Ovary (tissue), 7 donors: ENCODE measurements at regions not wholly inside any gene's neighbourhood (a gene's known extent, or its start where the extent isn't known, plus 50 kb on each side); places are given as distances from the start of the nearest gene placed in this dataset.

Experiments used
- DNase-seq, 5 donors: peaks; one replicate each; pipeline ENCODE4 v3.0.0-alpha.2; 2019 to 2020
- H3K27ac ChIP-seq, 2 donors: fragments of 200-600 bp; one replicate each; pipeline versions ENCODE4 v1.5.1 to v1.8.0; 2019 to 2022
- H3K27me3 ChIP-seq: fragments of 200-600 bp; one replicate; pipeline ENCODE4 v1.8.0; 2022
- H3K36me3 ChIP-seq: fragments of 200-600 bp; sonication (generic); one replicate; pipeline ENCODE4 v1.5.1; 2019
- H3K4me1 ChIP-seq: one replicate; pipeline ENCODE4 v1.8.1; 2013; ENCODE audit warnings: mild to moderate bottlenecking, moderate library complexity; ENCODE audit not compliant: insufficient read depth
- H3K4me3 ChIP-seq: fragments of 200-600 bp; sonication (generic); one replicate; pipeline ENCODE4 v1.5.1; 2017
- H3K9me3 ChIP-seq, 2 donors: fragments of 200-600 bp in 1 of 2; sonication (generic) in 1 of 2; one replicate each; pipeline versions ENCODE4 v1.5.1 to v1.8.1; 2013 to 2019; ENCODE audit warnings: mild to moderate bottlenecking in 1 of 2, moderate library complexity in 1 of 2
- EP300 ChIP-seq: sonication (generic); formaldehyde crosslinking; IDR thresholded peaks from one replicate; pipeline ENCODE4 v1.6.1; 2017; ENCODE audit warnings: antibody characterized with exemption
- POLR2A ChIP-seq: fragments of 450-650 bp; IDR thresholded peaks from one replicate; pipeline ENCODE4 v1.6.1; 2017; ENCODE audit warnings: antibody characterized with exemption, mild to moderate bottlenecking, moderate library complexity
- WGBS, 3 donors: extraction: QIAGEN DNeasy Blood & Tissue Kit in 1 of 3; methylation state at CpG; one replicate each; pipeline versions ENCODE4 v1.1.5 to v1.1.7; 2013 to 2017; 5-methylcytosine and 5-hydroxymethylcytosine counted together
- intact Hi-C, 4 donors: fragments of 100-400 bp; cut with DNase I; formaldehyde crosslinking; loops; one replicate each; pipeline versions ENCODE4 v1.11.0 to v1.15.1; 2022 to 2023
- TF ChIP-seq, protein P1 (sequence below), 3 donors: fragments of 450-650 bp in 2 of 3; fragments of 200-600 bp in 1 of 3; IDR thresholded peaks; one replicate each; pipeline versions ENCODE4 v1.5.1 to v1.8.0; 2016 to 2022; ENCODE audit warnings: antibody characterized with exemption in 3 of 3, mild to moderate bottlenecking in 1 of 3
- donor health status: DM: no; HTN: no; CAD: no; lungs with moderate emphysema.
- donor health status: DM: no; HTN: no; CAD: no.
- donor health status: Bipolar disorder and iron deficiency.
- donor health status: DM: no; HTN: no; CAD: no.
- donor health status: DM: yes; HTN: yes; CAD: no.

DNA sequence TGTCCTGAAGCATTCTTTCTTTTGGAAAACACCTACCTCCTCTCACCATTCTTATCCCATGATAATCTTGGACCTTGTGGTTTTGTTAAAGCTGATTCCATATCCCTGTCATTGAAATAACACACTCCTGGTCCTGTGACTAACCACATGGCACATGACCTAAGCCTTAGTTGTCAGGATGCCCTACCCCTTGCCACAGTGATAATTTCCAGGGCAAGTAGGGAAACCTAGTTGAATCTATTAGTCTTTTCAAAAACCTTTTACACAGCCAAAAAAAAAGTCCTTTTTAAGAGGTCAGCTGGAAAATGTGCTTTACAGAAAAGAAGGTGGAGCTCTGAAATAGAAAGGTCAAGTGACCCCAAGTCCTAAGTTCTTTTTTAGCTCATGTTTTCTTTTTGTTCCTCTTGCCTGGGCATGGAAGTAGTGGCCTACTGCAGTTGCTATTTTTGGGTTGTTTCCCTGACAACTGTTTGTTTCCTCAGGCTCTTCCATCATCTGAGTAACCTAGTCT, 608.4 kb downstream of the LRFN5 start:
- H3K36me3 ChIP-seq, result no peaks in the 10 kb centered on the region
- H3K4me1 ChIP-seq, result peaks cover 3% of the 10 kb centered on the region
- H3K27ac ChIP-seq, result no peak overlapping the region
- intact Hi-C loops, result loop anchor here in 1 of 4 donors (5.0 kb wide), 1 partner anchor 1877 kb away; no protein-coding TSS in a partner anchor
- H3K27me3 ChIP-seq, result no peaks in the 10 kb centered on the region
- H3K9me3 ChIP-seq, result no peaks in the 10 kb centered on the region
- no peak for DNase-seq
- no peak overlapping the region for H3K4me3 ChIP-seq
- TF ChIP-seq, protein P1, sequence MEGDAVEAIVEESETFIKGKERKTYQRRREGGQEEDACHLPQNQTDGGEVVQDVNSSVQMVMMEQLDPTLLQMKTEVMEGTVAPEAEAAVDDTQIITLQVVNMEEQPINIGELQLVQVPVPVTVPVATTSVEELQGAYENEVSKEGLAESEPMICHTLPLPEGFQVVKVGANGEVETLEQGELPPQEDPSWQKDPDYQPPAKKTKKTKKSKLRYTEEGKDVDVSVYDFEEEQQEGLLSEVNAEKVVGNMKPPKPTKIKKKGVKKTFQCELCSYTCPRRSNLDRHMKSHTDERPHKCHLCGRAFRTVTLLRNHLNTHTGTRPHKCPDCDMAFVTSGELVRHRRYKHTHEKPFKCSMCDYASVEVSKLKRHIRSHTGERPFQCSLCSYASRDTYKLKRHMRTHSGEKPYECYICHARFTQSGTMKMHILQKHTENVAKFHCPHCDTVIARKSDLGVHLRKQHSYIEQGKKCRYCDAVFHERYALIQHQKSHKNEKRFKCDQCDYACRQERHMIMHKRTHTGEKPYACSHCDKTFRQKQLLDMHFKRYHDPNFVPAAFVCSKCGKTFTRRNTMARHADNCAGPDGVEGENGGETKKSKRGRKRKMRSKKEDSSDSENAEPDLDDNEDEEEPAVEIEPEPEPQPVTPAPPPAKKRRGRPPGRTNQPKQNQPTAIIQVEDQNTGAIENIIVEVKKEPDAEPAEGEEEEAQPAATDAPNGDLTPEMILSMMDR (IDR thresholded peaks at IDR 0.05), result no peak
- TF ChIP-seq POLR2A, result no peak
- no peak for TF ChIP-seq EP300

DNA sequence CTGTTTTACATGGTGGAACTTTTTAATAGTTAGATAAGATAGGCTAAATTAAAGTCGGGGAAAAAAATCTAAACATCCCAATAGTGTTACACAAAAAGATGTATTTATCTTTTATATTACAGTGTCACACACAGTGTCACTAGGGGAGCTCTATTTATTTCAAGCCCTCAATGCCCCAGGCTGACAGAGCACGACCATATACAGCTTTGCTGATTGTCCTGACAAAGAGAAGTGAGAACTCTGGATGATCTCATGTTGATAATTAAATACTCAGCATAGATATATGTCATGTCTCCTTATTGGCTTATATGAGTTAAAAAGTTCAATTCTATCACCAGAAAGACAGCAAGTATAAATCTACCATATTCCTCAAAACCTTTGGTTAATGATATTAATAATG, 594.3 kb downstream of the LRFN5 start:
- DNase-seq, result no peak
- Histone ChIP-seq H3K27ac (no peak overlapping the region), H3K36me3 (no peaks in the 10 kb centered on the region), H3K4me1 (no peaks in the 10 kb centered on the region), H3K27me3 (no peaks in the 10 kb centered on the region), H3K4me3 (no peak overlapping the region), H3K9me3 (no peaks in the 10 kb centered on the region)
- intact Hi-C loops, result no loop called here
- 56 to 74% (median 64%) methylated on average over 2 of the region's 2 CpGs for WGBS, 3 donors
- TF ChIP-seq, protein P1 (IDR thresholded peaks at IDR 0.05), result no peak
- TF ChIP-seq EP300 (no peak), POLR2A (no peak)

DNA sequence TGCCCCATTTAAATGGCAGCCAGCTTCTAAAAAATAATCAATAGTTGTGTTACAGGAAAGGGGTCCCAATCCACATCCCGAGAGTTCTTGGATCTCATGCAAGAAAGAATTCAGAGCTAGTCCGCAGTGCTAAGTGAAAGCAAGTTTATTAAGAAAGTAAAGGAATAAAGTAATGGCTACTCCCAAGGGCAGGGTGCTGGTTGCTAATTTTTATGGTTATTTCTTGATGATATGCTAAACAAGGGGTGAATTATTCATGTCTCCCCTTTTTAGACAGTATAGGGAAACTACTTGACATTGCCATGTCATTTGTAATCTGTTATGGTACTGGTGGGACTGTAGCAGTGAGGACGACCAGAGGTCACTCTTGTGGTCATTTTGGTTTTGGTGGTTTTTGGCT, 591.3 kb downstream of the LRFN5 start:
- 66 to 73% (median 72%) methylated on average over 3 of the region's 3 CpGs for WGBS, 3 donors
- DNase-seq, result no peak
- Histone ChIP-seq H3K4me3 (no peak overlapping the region), H3K9me3 (no peaks in the 10 kb centered on the region), H3K4me1 (no peaks in the 10 kb centered on the region), H3K27ac (no peak overlapping the region), H3K27me3 (no peaks in the 10 kb centered on the region), H3K36me3 (no peaks in the 10 kb centered on the region)
- intact Hi-C loops, result no loop called here
- no peak for TF ChIP-seq EP300

DNA sequence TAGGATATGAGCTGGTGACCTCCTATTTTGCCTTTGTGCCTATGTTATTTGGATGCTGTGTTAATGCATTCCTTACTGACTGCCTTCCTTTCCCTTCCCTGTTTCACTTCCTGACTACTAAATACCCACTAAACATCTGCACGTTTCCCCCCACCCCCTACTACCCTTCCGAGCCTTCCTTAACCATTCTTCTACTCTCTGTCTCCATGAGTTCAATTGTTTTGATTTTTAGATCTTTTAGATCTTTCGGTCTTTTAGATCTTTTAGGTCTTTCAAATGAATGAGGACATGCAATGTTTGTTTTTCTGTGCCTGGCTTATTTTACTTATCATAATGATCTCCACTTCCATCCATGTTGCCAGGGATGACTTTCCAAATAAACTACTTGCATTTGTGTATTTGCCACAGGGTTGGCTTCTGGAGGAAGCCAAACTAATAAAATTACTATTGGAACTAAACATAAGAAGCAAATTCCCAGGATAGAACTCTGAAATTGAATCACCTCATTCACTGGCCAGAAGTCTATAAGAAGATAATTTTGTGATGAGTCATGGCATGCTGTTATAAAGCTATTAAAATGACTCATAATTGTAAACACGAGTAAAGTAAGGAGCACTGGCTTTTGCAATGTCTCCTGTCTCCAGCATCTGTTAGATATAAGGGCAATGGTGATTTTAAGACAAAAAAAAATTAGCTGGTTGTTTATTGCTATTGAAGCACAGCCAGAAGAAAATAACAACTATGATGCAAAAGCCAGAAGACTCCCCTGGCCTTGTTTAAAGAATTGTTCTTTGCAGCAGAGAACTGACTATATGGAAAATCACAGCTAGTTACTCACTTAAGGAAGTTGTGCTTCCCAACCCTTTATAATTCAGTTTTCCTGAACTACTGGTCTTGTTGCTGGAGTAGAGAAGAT, 586.3 kb downstream of the LRFN5 start:
- H3K9me3 ChIP-seq, result no peaks in the 10 kb centered on the region
- no peak overlapping the region for H3K4me3 ChIP-seq
- 42 to 49% (median 48%) methylated on average over 4 of the region's 4 CpGs for WGBS, 3 donors
- H3K4me1 ChIP-seq, result no peaks in the 10 kb centered on the region
- no peak overlapping the region for H3K27ac ChIP-seq
- H3K27me3 ChIP-seq, result no peaks in the 10 kb centered on the region
- TF ChIP-seq EP300, result no peak
- TF ChIP-seq, protein P1 (IDR thresholded peaks at IDR 0.05), result no peak
- TF ChIP-seq POLR2A, result no peak
- no peak for DNase-seq
- intact Hi-C loops, result no loop called here
- H3K36me3 ChIP-seq, result no peaks in the 10 kb centered on the region

DNA sequence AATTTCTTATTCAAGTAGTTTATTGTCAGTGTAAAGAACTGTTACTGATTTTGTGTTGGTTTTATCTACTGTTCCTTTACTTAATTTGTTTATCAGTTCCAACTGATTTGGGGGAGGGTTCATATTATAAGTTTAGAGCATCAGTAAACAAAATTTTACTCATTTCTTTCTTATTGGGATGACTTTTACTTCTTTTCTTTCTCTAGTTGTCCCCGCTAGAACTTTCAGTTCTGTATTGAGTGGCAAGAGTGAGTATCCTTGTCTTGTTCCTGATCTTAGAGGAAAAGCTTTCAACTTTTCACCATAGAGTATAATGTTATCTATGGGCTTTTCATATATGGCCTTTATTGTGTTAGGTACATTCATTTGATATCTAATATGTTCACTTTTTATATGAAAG, 584.1 kb downstream of the LRFN5 start:
- Histone ChIP-seq H3K36me3 (no peaks in the 10 kb centered on the region), H3K4me1 (no peaks in the 10 kb centered on the region), H3K27me3 (no peaks in the 10 kb centered on the region), H3K4me3 (no peak overlapping the region), H3K27ac (no peak overlapping the region), H3K9me3 (no peaks in the 10 kb centered on the region)
- 94 to 100% (median 96%) methylated on average over 1 of the region's 1 CpG for WGBS, 3 donors
- intact Hi-C loops, result no loop called here
- no peak for TF ChIP-seq EP300
- TF ChIP-seq, protein P1 (IDR thresholded peaks at IDR 0.05), result no peak
- DNase-seq, result no peak
